BLaER1 (cell line): ENCODE measurements at regions not wholly inside any gene's neighbourhood (a gene's known extent, or its start where the extent isn't known, plus 50 kb on each side); places are given as distances from the start of the nearest gene placed in this dataset.

Experiments
- H3K27ac ChIP-seq: shearing (Covaris generic); formaldehyde crosslinking; 2 replicates; pipeline ENCODE4 v1.8.1; 2022
- H3K27me3 ChIP-seq: shearing (Covaris generic); formaldehyde crosslinking; 2 replicates; pipeline ENCODE4 v1.8.1; 2022
- H3K36me3 ChIP-seq: shearing (Covaris generic); formaldehyde crosslinking; 2 replicates; pipeline ENCODE4 v1.8.1; 2022
- H3K4me1 ChIP-seq: shearing (Covaris generic); formaldehyde crosslinking; 2 replicates; pipeline ENCODE4 v1.8.1; 2022
- H3K4me2 ChIP-seq: shearing (Covaris generic); formaldehyde crosslinking; 2 replicates; pipeline ENCODE4 v1.8.1; 2022
- H3K4me3 ChIP-seq: shearing (Covaris generic); formaldehyde crosslinking; 2 replicates; pipeline ENCODE4 v1.8.1; 2022
- H3K9ac ChIP-seq: shearing (Covaris generic); formaldehyde crosslinking; 2 replicates; pipeline ENCODE4 v1.8.1; 2022
- H3K9me3 ChIP-seq: shearing (Covaris generic); formaldehyde crosslinking; 2 replicates; pipeline ENCODE4 v1.8.1; 2022
- H4K20me1 ChIP-seq: shearing (Covaris generic); formaldehyde crosslinking; 2 replicates; pipeline ENCODE4 v1.8.1; 2022
- Cebpa-rat ChIP-seq: shearing (Covaris generic); IDR thresholded peaks from 2 replicates; pipeline ENCODE4 v1.8.1; 2022

DNA sequence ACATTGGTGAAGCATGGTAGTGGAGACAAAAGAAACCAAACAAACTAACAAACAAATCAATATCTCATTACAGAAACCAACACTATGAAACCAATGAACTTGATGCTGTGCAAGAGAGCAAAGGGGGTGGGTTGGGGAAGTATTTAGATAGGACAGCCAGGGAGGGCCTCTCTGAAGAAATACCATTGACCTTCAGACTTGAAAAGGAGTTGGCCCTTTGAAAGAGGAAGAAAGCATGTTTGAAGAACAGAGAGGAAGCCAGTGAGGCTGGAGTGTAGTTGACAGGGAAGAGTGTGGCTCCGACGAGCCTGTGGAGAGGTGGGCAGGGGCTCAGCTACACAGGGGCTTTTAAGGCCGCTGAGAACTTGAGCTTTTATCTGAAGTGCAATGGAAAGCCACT is 151.0 kb upstream of the GATA6 start:
- Histone ChIP-seq H3K4me3 (no peak overlapping the region), H3K36me3 (no peaks in the 10 kb centered on the region), H3K27me3 (no peaks in the 10 kb centered on the region), H3K9me3 (no peaks in the 10 kb centered on the region), H3K9ac (no peak overlapping the region), H4K20me1 (no peaks in the 10 kb centered on the region), H3K27ac (no peak overlapping the region), H3K4me2 (no peak overlapping the region), H3K4me1 (no peaks in the 10 kb centered on the region)
- no peak for TF ChIP-seq Cebpa-rat

DNA sequence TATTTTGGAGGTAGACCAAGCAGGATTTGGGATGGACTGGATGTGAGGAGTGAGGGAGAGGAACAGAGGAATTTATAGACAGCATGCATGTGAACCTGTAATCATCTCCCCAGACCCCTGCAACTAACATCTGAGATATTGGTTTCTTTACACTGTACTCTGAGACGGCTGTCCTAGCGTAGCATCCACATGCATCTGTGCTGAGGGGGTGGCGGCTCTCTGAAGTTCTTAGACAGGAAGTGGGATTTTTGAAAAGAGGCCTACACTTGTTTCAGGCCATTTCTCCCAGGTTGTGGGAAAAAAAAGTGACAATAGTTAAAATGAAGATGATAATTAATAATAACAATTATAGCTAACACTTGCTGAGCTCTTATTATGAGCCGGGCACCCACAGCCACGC is 150.2 kb upstream of the GATA6 start:
- no peak overlapping the region for H3K9ac ChIP-seq
- no peak for TF ChIP-seq Cebpa-rat
- H3K27me3 ChIP-seq: no peaks in the 10 kb centered on the region
- H4K20me1 ChIP-seq: no peaks in the 10 kb centered on the region
- no peak overlapping the region for H3K4me3 ChIP-seq
- no peak overlapping the region for H3K27ac ChIP-seq
- no peak overlapping the region for H3K4me2 ChIP-seq
- no peaks in the 10 kb centered on the region for H3K4me1 ChIP-seq
- H3K9me3 ChIP-seq: no peaks in the 10 kb centered on the region
- H3K36me3 ChIP-seq: no peaks in the 10 kb centered on the region

DNA sequence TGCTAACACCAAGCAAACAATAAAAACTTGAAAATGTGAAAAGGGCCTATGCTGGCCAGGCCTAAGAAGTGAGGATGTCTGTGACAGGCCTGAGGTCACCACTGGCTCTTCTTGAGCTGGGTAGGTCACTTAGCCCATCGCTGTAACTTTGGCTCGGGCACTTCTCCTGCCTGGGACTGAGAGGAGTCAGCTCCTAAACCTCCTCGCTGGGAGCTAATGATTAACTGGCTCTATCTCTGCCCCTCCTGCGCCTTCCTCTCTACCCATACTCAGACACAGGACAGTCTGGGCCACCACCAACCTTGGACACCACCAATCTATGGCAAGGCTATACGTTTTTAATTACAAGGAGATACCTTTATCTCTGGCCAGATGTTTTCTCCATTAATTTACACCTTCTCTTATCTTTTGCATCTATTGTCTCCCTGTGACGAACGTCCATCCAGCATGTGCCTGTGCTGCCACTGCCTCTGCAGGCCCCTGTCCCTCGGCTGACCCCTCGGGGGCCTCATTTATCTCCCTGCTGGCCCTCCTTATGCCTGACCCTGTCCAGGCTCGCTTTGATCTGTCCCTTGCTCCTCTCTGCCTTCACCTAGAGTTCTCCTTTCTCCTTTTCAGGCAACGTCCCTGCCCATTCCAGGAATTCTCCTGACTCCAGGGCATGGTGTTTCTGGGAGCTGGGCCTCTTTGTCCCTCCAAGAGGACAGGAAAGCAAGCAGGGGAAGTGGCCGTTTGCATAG is 149.1 kb upstream of the GATA6 start:
- no peak overlapping the region for H3K4me2 ChIP-seq
- no peak overlapping the region for H3K27ac ChIP-seq
- no peak overlapping the region for H3K9ac ChIP-seq
- no peaks in the 10 kb centered on the region for H3K9me3 ChIP-seq
- TF ChIP-seq Cebpa-rat: no peak
- H4K20me1 ChIP-seq: no peaks in the 10 kb centered on the region
- no peaks in the 10 kb centered on the region for H3K36me3 ChIP-seq
- no peaks in the 10 kb centered on the region for H3K4me1 ChIP-seq
- no peaks in the 10 kb centered on the region for H3K27me3 ChIP-seq
- no peak overlapping the region for H3K4me3 ChIP-seq

DNA sequence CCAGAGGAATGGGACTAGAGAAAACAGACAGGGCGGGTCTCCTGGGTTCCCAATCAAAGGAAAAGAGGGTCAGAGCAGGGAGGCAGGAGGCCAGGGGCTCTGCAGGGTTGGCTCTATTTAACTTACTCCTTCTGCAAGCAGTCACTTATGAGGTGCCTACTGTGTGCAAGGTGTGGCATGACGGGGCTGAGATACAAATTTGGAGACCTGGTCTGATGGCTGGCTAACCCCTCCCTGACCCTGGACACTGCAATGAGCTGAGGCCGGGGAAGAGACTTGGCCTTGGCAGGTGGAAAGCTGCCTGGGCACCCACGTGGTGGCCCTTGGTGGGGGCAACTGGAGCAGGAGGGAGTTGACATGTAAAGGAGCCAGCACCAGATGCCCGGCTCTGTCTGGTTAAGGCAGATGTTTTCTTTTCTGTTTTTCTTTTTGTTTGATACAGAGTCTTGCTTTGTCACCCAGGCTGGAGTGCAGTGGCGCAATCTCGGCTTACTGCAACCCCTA is 148.5 kb upstream of the GATA6 start:
- Histone ChIP-seq H3K36me3 (no peaks in the 10 kb centered on the region), H3K27ac (no peak overlapping the region), H3K9ac (no peak overlapping the region), H3K9me3 (no peaks in the 10 kb centered on the region), H3K4me1 (no peaks in the 10 kb centered on the region), H3K27me3 (no peaks in the 10 kb centered on the region), H4K20me1 (no peaks in the 10 kb centered on the region), H3K4me2 (no peak overlapping the region), H3K4me3 (no peak overlapping the region)
- no peak for TF ChIP-seq Cebpa-rat

DNA sequence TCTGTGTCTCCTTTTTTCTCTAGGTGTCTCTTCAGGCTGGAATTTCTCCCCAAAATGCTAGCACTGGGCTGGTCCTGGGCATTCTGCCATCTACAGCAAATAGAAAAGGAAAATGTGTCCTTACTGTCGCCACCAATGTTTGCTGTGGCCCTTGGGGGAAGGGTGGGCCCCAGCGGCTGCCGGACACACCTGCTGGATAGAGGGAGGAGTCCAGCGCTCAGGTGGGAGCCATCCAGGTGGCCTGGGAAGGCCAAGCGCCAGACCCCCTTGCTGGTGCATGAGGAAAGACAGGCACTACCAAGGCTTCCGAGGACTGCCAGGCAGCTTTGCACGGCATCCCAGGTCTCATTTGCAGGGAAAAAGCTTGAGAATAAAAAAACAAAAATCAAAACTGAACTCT is 147.7 kb upstream of the GATA6 start:
- H3K27me3 ChIP-seq: no peaks in the 10 kb centered on the region
- H3K4me3 ChIP-seq: no peak overlapping the region
- H3K9ac ChIP-seq: no peak overlapping the region
- no peaks in the 10 kb centered on the region for H3K4me1 ChIP-seq
- no peak for TF ChIP-seq Cebpa-rat
- no peaks in the 10 kb centered on the region for H3K36me3 ChIP-seq
- no peak overlapping the region for H3K4me2 ChIP-seq
- no peak overlapping the region for H3K27ac ChIP-seq
- H3K9me3 ChIP-seq: no peaks in the 10 kb centered on the region
- H4K20me1 ChIP-seq: no peaks in the 10 kb centered on the region

DNA sequence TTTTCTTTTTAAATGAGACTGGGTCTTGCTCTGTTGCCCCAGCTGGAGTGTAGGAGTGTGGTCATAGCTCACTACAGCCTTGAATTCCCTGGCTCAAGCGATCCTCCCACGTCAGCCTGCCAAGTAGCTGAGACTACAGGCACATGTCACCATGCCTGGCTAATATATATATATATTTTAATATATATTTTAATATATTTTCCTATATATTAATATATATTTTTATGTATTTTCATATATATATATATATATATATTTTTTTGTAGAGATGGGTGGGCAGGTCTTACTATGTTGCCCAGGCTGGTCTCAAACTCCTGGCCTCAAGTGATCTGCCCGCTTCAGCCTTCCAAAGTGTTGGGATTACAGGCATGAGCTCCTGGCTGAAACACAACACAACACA is 144.5 kb upstream of the GATA6 start:
- H3K27me3 ChIP-seq: no peaks in the 10 kb centered on the region

DNA sequence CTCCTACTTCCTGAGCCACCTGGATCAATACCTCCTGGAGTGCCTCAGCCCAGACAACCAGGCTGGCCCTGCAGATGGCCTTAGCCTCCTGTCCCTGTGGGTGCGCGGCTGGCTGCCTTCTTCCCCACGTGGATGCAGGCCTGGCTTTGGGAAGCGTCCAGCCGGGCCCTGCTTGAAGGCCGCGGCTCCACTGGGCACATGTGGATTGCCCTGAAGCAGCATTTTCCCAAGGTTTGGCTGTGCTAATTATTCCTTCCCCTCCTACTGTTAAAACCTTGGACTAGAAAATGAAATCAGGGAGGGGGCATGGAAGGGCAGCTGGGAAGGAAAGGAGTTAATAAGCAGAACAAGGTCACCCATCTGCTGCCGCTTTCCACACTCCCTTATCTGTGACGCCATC is 143.0 kb upstream of the GATA6 start:
- no peak overlapping the region for H3K4me3 ChIP-seq
- H3K4me2 ChIP-seq: no peak overlapping the region
- no peaks in the 10 kb centered on the region for H3K9me3 ChIP-seq
- H3K27me3 ChIP-seq: no peaks in the 10 kb centered on the region
- H3K4me1 ChIP-seq: no peaks in the 10 kb centered on the region
- no peaks in the 10 kb centered on the region for H3K36me3 ChIP-seq
- no peak for TF ChIP-seq Cebpa-rat
- H3K27ac ChIP-seq: no peak overlapping the region
- H4K20me1 ChIP-seq: no peaks in the 10 kb centered on the region
- H3K9ac ChIP-seq: no peak overlapping the region

More for the DNA sequence above, 144.5 kb upstream of the GATA6 start:
- H3K4me3 ChIP-seq: no peak overlapping the region
- no peaks in the 10 kb centered on the region for H3K9me3 ChIP-seq
- no peaks in the 10 kb centered on the region for H3K4me1 ChIP-seq
- no peak for TF ChIP-seq Cebpa-rat
- H3K27ac ChIP-seq: no peak overlapping the region
- no peaks in the 10 kb centered on the region for H3K36me3 ChIP-seq
- H4K20me1 ChIP-seq: no peaks in the 10 kb centered on the region
- H3K9ac ChIP-seq: no peak overlapping the region
- no peak overlapping the region for H3K4me2 ChIP-seq

DNA sequence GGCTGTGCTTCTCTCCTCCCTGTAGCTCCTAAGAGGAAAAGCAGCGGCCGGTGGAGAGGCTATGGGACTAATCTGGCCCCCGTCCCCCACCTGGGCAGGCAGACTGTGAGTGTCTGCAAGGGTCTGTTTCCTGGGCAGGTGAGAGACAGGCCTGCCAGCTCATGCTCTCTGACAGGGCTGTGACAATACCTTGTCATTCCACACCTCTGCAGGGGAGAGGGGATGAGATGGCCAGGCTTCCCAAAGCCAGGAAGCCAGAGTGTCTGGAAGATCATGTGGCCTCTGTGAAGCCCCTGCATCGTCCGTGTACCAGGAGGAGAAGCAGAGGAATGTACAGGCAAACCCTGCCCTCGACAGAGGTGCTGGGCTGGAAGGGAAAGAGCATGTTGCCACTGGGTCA is 142.5 kb upstream of the GATA6 start:
- Histone ChIP-seq H3K9ac (no peak overlapping the region), H3K4me3 (no peak overlapping the region), H3K36me3 (no peaks in the 10 kb centered on the region), H4K20me1 (no peaks in the 10 kb centered on the region), H3K27ac (no peak overlapping the region), H3K4me1 (no peaks in the 10 kb centered on the region), H3K4me2 (no peak overlapping the region), H3K9me3 (no peaks in the 10 kb centered on the region), H3K27me3 (no peaks in the 10 kb centered on the region)
- TF ChIP-seq Cebpa-rat: no peak

DNA sequence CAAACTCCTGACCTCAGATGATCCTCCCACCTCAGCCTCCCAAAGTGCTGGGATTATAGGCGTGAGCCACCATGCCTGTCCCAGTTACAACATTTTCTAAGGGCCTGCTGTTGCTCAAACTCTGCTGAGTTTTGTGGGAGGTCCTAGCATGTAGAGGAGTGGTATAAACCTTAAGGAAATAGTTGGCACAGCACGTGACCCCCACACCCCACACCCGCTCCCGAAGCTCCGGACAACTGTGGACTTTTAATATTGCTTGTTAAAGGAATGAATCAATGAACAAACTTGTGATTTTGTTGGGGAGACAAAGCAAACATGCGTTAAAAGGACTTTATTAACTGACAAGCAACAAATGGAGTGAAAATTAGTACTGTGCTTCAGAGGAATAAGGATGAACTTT is 137.8 kb upstream of the GATA6 start:
- Histone ChIP-seq H3K4me2 (no peak overlapping the region), H3K27me3 (no peaks in the 10 kb centered on the region), H3K4me3 (no peak overlapping the region), H3K36me3 (no peaks in the 10 kb centered on the region), H4K20me1 (no peaks in the 10 kb centered on the region), H3K9me3 (no peaks in the 10 kb centered on the region), H3K4me1 (no peaks in the 10 kb centered on the region), H3K9ac (no peak overlapping the region), H3K27ac (no peak overlapping the region)
- TF ChIP-seq Cebpa-rat: no peak

DNA sequence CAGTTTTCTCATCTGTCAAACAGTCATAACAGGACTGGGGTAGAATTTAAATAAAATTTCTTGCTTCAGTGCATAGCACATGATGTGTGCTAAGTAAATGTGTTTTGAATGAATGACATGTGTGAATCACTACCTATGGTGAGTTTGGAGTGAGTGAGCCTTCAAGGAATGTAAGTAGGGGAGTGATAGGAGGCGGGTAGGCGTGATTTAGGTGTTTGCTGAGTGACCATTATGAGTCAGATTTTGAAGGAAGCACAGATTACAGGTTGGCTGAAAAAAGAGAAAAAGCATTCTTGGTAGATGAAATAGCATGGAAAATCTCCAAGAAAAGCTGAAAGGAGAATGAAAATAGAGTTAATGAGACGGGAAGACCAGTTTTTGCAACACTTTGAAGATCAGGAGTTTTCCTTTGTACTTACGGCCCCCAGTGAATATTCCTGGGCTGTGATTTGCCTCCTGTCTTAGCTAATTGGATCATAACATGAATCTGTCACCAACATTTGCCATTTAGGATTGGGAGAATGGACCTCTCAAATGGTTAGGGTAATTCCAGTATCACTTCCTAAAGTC is 136.9 kb upstream of the GATA6 start:
- Histone ChIP-seq H3K9ac (no peak overlapping the region), H3K4me3 (no peak overlapping the region), H3K27me3 (no peaks in the 10 kb centered on the region), H3K27ac (no peak overlapping the region), H3K4me2 (no peak overlapping the region), H3K4me1 (no peaks in the 10 kb centered on the region), H4K20me1 (no peaks in the 10 kb centered on the region), H3K9me3 (no peaks in the 10 kb centered on the region), H3K36me3 (no peaks in the 10 kb centered on the region)
- TF ChIP-seq Cebpa-rat: no peak
